HG02870 (cell line): ENCODE measurements at regions not wholly inside any gene's neighbourhood (a gene's known extent, or its start where the extent isn't known, plus 50 kb on each side); places are given as distances from the start of the nearest gene placed in this dataset.

Source experiments
- ATAC-seq: cut with Tn5 transposase; IDR thresholded peaks from one replicate; pipeline ENCODE4 v1.9.1; 2021; ENCODE audit warnings: mild to moderate bottlenecking, moderate library complexity; ENCODE audit not compliant: unreplicated experiment

GRCh38 chr12:125267114-125267513, 201.9 kb downstream of the AACS start:
- ATAC-seq = no peak

- no peak for ATAC-seq
Measured at GRCh38 chr12:125269276-125269675, 204.0 kb downstream of the AACS start.

- no peak for ATAC-seq
Measured at GRCh38 chr12:125271892-125272291, 206.7 kb downstream of the AACS start.

- ATAC-seq = no peak
Measured at GRCh38 chr12:125272383-125272933, 207.2 kb downstream of the AACS start.

- no peak for ATAC-seq
Measured at GRCh38 chr12:125276567-125276966, 211.3 kb downstream of the AACS start.

- no peak for ATAC-seq
Measured at GRCh38 chr12:125280482-125281377, 215.5 kb downstream of the AACS start.

- no peak for ATAC-seq
Measured at GRCh38 chr12:125282921-125283320, 217.7 kb downstream of the AACS start.

- ATAC-seq = no peak
Measured at GRCh38 chr12:125283521-125283920, 218.3 kb downstream of the AACS start.

- no peak for ATAC-seq
Measured at GRCh38 chr12:125284087-125284486, 218.9 kb downstream of the AACS start.

- no peak for ATAC-seq
Measured at GRCh38 chr12:125284945-125285685, 219.9 kb downstream of the AACS start.

- no peak for ATAC-seq
Measured at GRCh38 chr12:125286005-125286727, 220.9 kb downstream of the AACS start.

GRCh38 chr12:125287155-125287847, 222.1 kb downstream of the AACS start:
- peak; percentile 64 for ATAC-seq

- ATAC-seq = no peak
Measured at GRCh38 chr12:125288931-125289928, 224.0 kb downstream of the AACS start.

- ATAC-seq = no peak
Measured at GRCh38 chr12:125289970-125290369, 224.7 kb downstream of the AACS start.

- ATAC-seq = no peak
Measured at GRCh38 chr12:125292700-125293099, 227.5 kb downstream of the AACS start.

GRCh38 chr12:125295550-125295949, 230.3 kb downstream of the AACS start:
- no peak for ATAC-seq

- ATAC-seq = no peak
Measured at GRCh38 chr12:125296701-125297100, 231.5 kb downstream of the AACS start.

- ATAC-seq = no peak
Measured at GRCh38 chr12:125299840-125300239, 234.6 kb downstream of the AACS start.

- ATAC-seq = no peak
Measured at GRCh38 chr12:125300249-125300648, 235.0 kb downstream of the AACS start.
